Embryonic facial prominence (tissue), 1 donor: ENCODE measurements at regions not wholly inside any gene's neighbourhood (a gene's known extent, or its start where the extent isn't known, plus 50 kb on each side); places are given as distances from the start of the nearest gene placed in this dataset.
"Not testable (repeated sequence)": the region's sequence is repeated elsewhere in the genome, so short reads cannot be mapped to it uniquely, and the experiment has no call there.

ENCODE experiments used
- DNase-seq: peaks from one replicate; pipeline ENCODE4 v3.0.0-alpha.2; 2016; ENCODE audit errors: extremely low spot score

- DNase-seq = no peak
Measured at GRCh38 chr1:60742339-60742738, 340.0 kb upstream of the NFIA start.

- no peak for DNase-seq
Measured at GRCh38 chr1:60740154-60740553, 342.2 kb upstream of the NFIA start.

GRCh38 chr1:60739729-60740128 is 342.6 kb upstream of the NFIA start:
- no peak for DNase-seq

GRCh38 chr1:60732977-60733401 is 349.4 kb upstream of the NFIA start:
- no peak for DNase-seq

GRCh38 chr1:60731321-60731720 is 351.0 kb upstream of the NFIA start:
- no peak for DNase-seq

- no peak for DNase-seq
Measured at GRCh38 chr1:60727552-60727951, 354.8 kb upstream of the NFIA start.

GRCh38 chr1:60716472-60716871 is 365.9 kb upstream of the NFIA start:
- no peak for DNase-seq

GRCh38 chr1:60715970-60716369 is 366.4 kb upstream of the NFIA start:
- DNase-seq = no peak

- no peak for DNase-seq
Measured at GRCh38 chr1:60709426-60709825, 372.9 kb upstream of the NFIA start.

GRCh38 chr1:60705026-60705425 is 377.3 kb upstream of the NFIA start:
- no peak for DNase-seq

GRCh38 chr1:60703155-60703554 is 379.2 kb upstream of the NFIA start:
- no peak for DNase-seq

GRCh38 chr1:60699325-60699724 is 383.0 kb upstream of the NFIA start:
- no peak for DNase-seq

GRCh38 chr1:60697204-60697994 is 385.0 kb upstream of the NFIA start:
- no peak for DNase-seq

- DNase-seq = no peak
Measured at GRCh38 chr1:60696512-60696911, 385.8 kb upstream of the NFIA start.

GRCh38 chr1:60695716-60696171 is 386.6 kb upstream of the NFIA start:
- DNase-seq = no peak

GRCh38 chr1:60694980-60695379 is 387.4 kb upstream of the NFIA start:
- DNase-seq = no peak

- DNase-seq = no peak
Measured at GRCh38 chr1:60692031-60692430, 390.3 kb upstream of the NFIA start.

GRCh38 chr1:60688221-60688620 is 394.1 kb upstream of the NFIA start:
- DNase-seq = not testable (repeated sequence)

GRCh38 chr1:60681095-60681860 is 401.1 kb upstream of the NFIA start:
- no peak for DNase-seq

- DNase-seq = no peak
Measured at GRCh38 chr1:60679524-60680375, 402.6 kb upstream of the NFIA start.

GRCh38 chr1:60678802-60679201 is 403.6 kb upstream of the NFIA start:
- DNase-seq = no peak

- DNase-seq = no peak
Measured at GRCh38 chr1:60678391-60678790, 404.0 kb upstream of the NFIA start.
